Thymus (tissue), 11 donors: ENCODE measurements at regions not wholly inside any gene's neighbourhood (a gene's known extent, or its start where the extent isn't known, plus 50 kb on each side); places are given as distances from the start of the nearest gene placed in this dataset.

Experiments used
- DNase-seq, 9 donors: peaks; one replicate each; pipeline ENCODE4 v3.0.0-alpha.2; 2013; ENCODE audit warnings: low spot score in 9 of 9, low read depth in 6 of 9, missing footprints in 1 of 9
- H3K27ac ChIP-seq, 2 donors: one replicate each; pipeline ENCODE4 v1.5.1; 2013; ENCODE audit warnings: control low read depth in 1 of 2, low read depth in 1 of 2, low read length in 1 of 2, mild to moderate bottlenecking in 1 of 2, moderate library complexity in 1 of 2
- H3K27me3 ChIP-seq, 2 donors: one replicate each; pipeline ENCODE4 v1.5.1; 2013; ENCODE audit warnings: low read length in 1 of 2; ENCODE audit not compliant: control insufficient read depth in 2 of 2, insufficient read depth in 1 of 2
- H3K36me3 ChIP-seq, 2 donors: one replicate each; pipeline ENCODE4 v1.5.1; 2013; ENCODE audit warnings: low read length in 1 of 2, mild to moderate bottlenecking in 1 of 2, moderate library complexity in 1 of 2; ENCODE audit not compliant: control insufficient read depth in 2 of 2, insufficient read depth in 2 of 2
- H3K4me1 ChIP-seq, 2 donors: one replicate each; pipeline ENCODE4 v1.5.1; 2013; ENCODE audit warnings: low read length in 2 of 2; ENCODE audit not compliant: control insufficient read depth in 2 of 2, insufficient read depth in 2 of 2
- H3K4me3 ChIP-seq, 2 donors: one replicate each; pipeline ENCODE4 v1.5.1; 2013; ENCODE audit warnings: low read length in 2 of 2, control low read depth in 1 of 2, mild to moderate bottlenecking in 1 of 2
- H3K9me3 ChIP-seq, 2 donors: one replicate each; pipeline ENCODE4 v1.5.1; 2013; ENCODE audit warnings: low read length in 1 of 2, mild to moderate bottlenecking in 1 of 2; ENCODE audit not compliant: control insufficient read depth in 2 of 2, insufficient read depth in 1 of 2
- WGBS: extraction: QIAGEN DNeasy Blood & Tissue Kit; methylation state at CpG from one replicate; pipeline ENCODE4 v1.1.7; 2013; 5-methylcytosine and 5-hydroxymethylcytosine counted together
- donor health status: healthy.

GRCh38 chr3:177968891-177969290 is 567.3 kb upstream of the KCNMB2 start:
- Histone ChIP-seq H3K4me3 (no peak overlapping the region), H3K27ac (no peak overlapping the region), H3K36me3 (no peaks in the 10 kb centered on the region), H3K4me1 (peaks cover 0 to 3% of the 10 kb centered on the region in 2 donors), H3K27me3 (no peaks in the 10 kb centered on the region), H3K9me3 (no peaks in the 10 kb centered on the region)
- 100% methylated on average over 2 of the region's 2 CpGs for WGBS
- DNase-seq: no peak

GRCh38 chr3:177973241-177973840 is 562.9 kb upstream of the KCNMB2 start:
- H3K27me3 ChIP-seq: no peaks in the 10 kb centered on the region

GRCh38 chr3:177976241-177976640 is 560.0 kb upstream of the KCNMB2 start:
- no peaks in the 10 kb centered on the region for H3K9me3 ChIP-seq
- H3K27ac ChIP-seq: no peak overlapping the region
- WGBS: 92% methylated on average over 2 of the region's 2 CpGs
- H3K36me3 ChIP-seq: no peaks in the 10 kb centered on the region
- DNase-seq: no peak
- no peaks in the 10 kb centered on the region for H3K4me1 ChIP-seq
- H3K4me3 ChIP-seq: no peak overlapping the region
- no peaks in the 10 kb centered on the region for H3K27me3 ChIP-seq

More at GRCh38 chr3:177973241-177973840, 562.9 kb upstream of the KCNMB2 start:
- H3K27ac ChIP-seq: no peak overlapping the region
- H3K4me1 ChIP-seq: no peaks in the 10 kb centered on the region
- DNase-seq: no peak
- H3K4me3 ChIP-seq: no peak overlapping the region
- WGBS: 97% methylated on average over 2 of the region's 2 CpGs
- no peaks in the 10 kb centered on the region for H3K36me3 ChIP-seq
- H3K9me3 ChIP-seq: no peaks in the 10 kb centered on the region

- no peak overlapping the region for H3K27ac ChIP-seq
- WGBS: 97% methylated on average over 2 of the region's 2 CpGs
- no peaks in the 10 kb centered on the region for H3K27me3 ChIP-seq
- DNase-seq: no peak
- no peaks in the 10 kb centered on the region for H3K9me3 ChIP-seq
- H3K4me3 ChIP-seq: no peak overlapping the region
- no peaks in the 10 kb centered on the region for H3K36me3 ChIP-seq
- H3K4me1 ChIP-seq: no peaks in the 10 kb centered on the region
Observed at GRCh38 chr3:177976866-177977265, 559.4 kb upstream of the KCNMB2 start.

- 96% methylated on average over 2 of the region's 2 CpGs for WGBS
- Histone ChIP-seq H3K9me3 (no peaks in the 10 kb centered on the region), H3K27me3 (no peaks in the 10 kb centered on the region)
Observed at GRCh38 chr3:177977381-177978158, 558.7 kb upstream of the KCNMB2 start.

GRCh38 chr3:177978946-177979345 is 557.3 kb upstream of the KCNMB2 start:
- 100% methylated on average over 1 of the region's 1 CpG for WGBS
- DNase-seq: no peak

More at GRCh38 chr3:177977381-177978158, 558.7 kb upstream of the KCNMB2 start:
- Histone ChIP-seq H3K4me3 (no peak overlapping the region), H3K27ac (no peak overlapping the region), H3K4me1 (no peaks in the 10 kb centered on the region), H3K36me3 (no peaks in the 10 kb centered on the region)
- no peak for DNase-seq

GRCh38 chr3:177979703-177980102 is 556.5 kb upstream of the KCNMB2 start:
- Histone ChIP-seq H3K36me3 (no peaks in the 10 kb centered on the region), H3K9me3 (no peaks in the 10 kb centered on the region), H3K4me3 (no peak overlapping the region), H3K27ac (no peak overlapping the region), H3K27me3 (no peaks in the 10 kb centered on the region), H3K4me1 (no peaks in the 10 kb centered on the region)
- 18% methylated on average over 1 of the region's 1 CpG for WGBS
- DNase-seq: no peak

More at GRCh38 chr3:177978946-177979345, 557.3 kb upstream of the KCNMB2 start:
- no peaks in the 10 kb centered on the region for H3K27me3 ChIP-seq
- no peak overlapping the region for H3K27ac ChIP-seq
- no peaks in the 10 kb centered on the region for H3K9me3 ChIP-seq
- no peak overlapping the region for H3K4me3 ChIP-seq
- H3K36me3 ChIP-seq: no peaks in the 10 kb centered on the region
- no peaks in the 10 kb centered on the region for H3K4me1 ChIP-seq

GRCh38 chr3:177981576-177981975 is 554.7 kb upstream of the KCNMB2 start:
- DNase-seq: no peak

GRCh38 chr3:177982034-177982433 is 554.2 kb upstream of the KCNMB2 start:
- no peak overlapping the region for H3K27ac ChIP-seq
- H3K4me1 ChIP-seq: no peaks in the 10 kb centered on the region
- no peaks in the 10 kb centered on the region for H3K9me3 ChIP-seq
- no peak for DNase-seq
- no peak overlapping the region for H3K4me3 ChIP-seq
- no peaks in the 10 kb centered on the region for H3K36me3 ChIP-seq
- H3K27me3 ChIP-seq: no peaks in the 10 kb centered on the region
- WGBS: 30% methylated on average over 1 of the region's 1 CpG

More at GRCh38 chr3:177981576-177981975, 554.7 kb upstream of the KCNMB2 start:
- H3K4me3 ChIP-seq: no peak overlapping the region
- no peak overlapping the region for H3K27ac ChIP-seq
- H3K4me1 ChIP-seq: no peaks in the 10 kb centered on the region
- no peaks in the 10 kb centered on the region for H3K36me3 ChIP-seq
- H3K27me3 ChIP-seq: no peaks in the 10 kb centered on the region
- H3K9me3 ChIP-seq: no peaks in the 10 kb centered on the region
